ENCODE measurements at regions not wholly inside any gene's neighbourhood (a gene's known extent, or its start where the extent isn't known, plus 50 kb on each side); places are given as distances from the start of the nearest gene placed in this dataset.

- DNase-seq = no peak
Observed at GRCh38 chr9:23215688-23216087, 610.4 kb downstream of the ELAVL2 start.

GRCh38 chr9:23219471-23219870 is 606.6 kb downstream of the ELAVL2 start:
- no peak for DNase-seq

GRCh38 chr9:23220171-23220570 is 605.9 kb downstream of the ELAVL2 start:
- DNase-seq = no peak

- no peak for DNase-seq
Observed at GRCh38 chr9:23220957-23221356, 605.1 kb downstream of the ELAVL2 start.

GRCh38 chr9:23229890-23230317 is 596.1 kb downstream of the ELAVL2 start:
- DNase-seq = no peak

- no peak for DNase-seq
Observed at GRCh38 chr9:23232831-23233230, 593.2 kb downstream of the ELAVL2 start.

- no peak for DNase-seq
Observed at GRCh38 chr9:23243523-23243922, 582.5 kb downstream of the ELAVL2 start.

- DNase-seq = no peak
Observed at GRCh38 chr9:23245067-23245466, 581.0 kb downstream of the ELAVL2 start.

- no peak for DNase-seq
Observed at GRCh38 chr9:23254404-23255184, 571.4 kb downstream of the ELAVL2 start.

GRCh38 chr9:23255346-23255745 is 570.7 kb downstream of the ELAVL2 start:
- no peak for DNase-seq

- no peak for DNase-seq
Observed at GRCh38 chr9:23258569-23258968, 567.5 kb downstream of the ELAVL2 start.

GRCh38 chr9:23278561-23278960 is 547.5 kb downstream of the ELAVL2 start:
- no peak for DNase-seq

- no peak for DNase-seq
Observed at GRCh38 chr9:23287390-23287789, 538.6 kb downstream of the ELAVL2 start.

- DNase-seq = no peak
Observed at GRCh38 chr9:23288545-23288944, 537.5 kb downstream of the ELAVL2 start.

GRCh38 chr9:23290973-23291372 is 535.1 kb downstream of the ELAVL2 start:
- no peak for DNase-seq

- DNase-seq = no peak
Observed at GRCh38 chr9:23302281-23302680, 523.8 kb downstream of the ELAVL2 start.

- DNase-seq = no peak
Observed at GRCh38 chr9:23306731-23307130, 519.3 kb downstream of the ELAVL2 start.

- DNase-seq = no peak
Observed at GRCh38 chr9:23307731-23308513, 518.1 kb downstream of the ELAVL2 start.

- no peak for DNase-seq
Observed at GRCh38 chr9:23309800-23310199, 516.2 kb downstream of the ELAVL2 start.

GRCh38 chr9:23314247-23314646 is 511.8 kb downstream of the ELAVL2 start:
- no peak for DNase-seq

- no peak for DNase-seq
Observed at GRCh38 chr9:23319092-23319491, 506.9 kb downstream of the ELAVL2 start.

- no peak for DNase-seq
Observed at GRCh38 chr9:23321049-23321448, 505.0 kb downstream of the ELAVL2 start.

- no peak for DNase-seq
Observed at GRCh38 chr9:23322392-23322791, 503.6 kb downstream of the ELAVL2 start.

- DNase-seq = no peak
Observed at GRCh38 chr9:23324511-23324910, 501.5 kb downstream of the ELAVL2 start.
